ENCODE measurements at regions not wholly inside any gene's neighbourhood (a gene's known extent, or its start where the extent isn't known, plus 50 kb on each side); places are given as distances from the start of the nearest gene placed in this dataset.
"Not testable (repeated sequence)": the region's sequence is repeated elsewhere in the genome, so short reads cannot be mapped to it uniquely, and the experiment has no call there.

- H3K9me3 ChIP-seq (ENCODE audit: insufficient read depth, low read depth, low read length): peaks cover 7% of the 10 kb centered on the region; the same call in 1 of the 2 replicates
- H3K9ac ChIP-seq (ENCODE audit: low read depth, low read length): no peak overlapping the region
- no peaks in the 10 kb centered on the region for H3K27me3 ChIP-seq (ENCODE audit: insufficient read depth, low read length)
- H3K27ac ChIP-seq (ENCODE audit: low read length): no peak overlapping the region
- H3K36me3 ChIP-seq (ENCODE audit: insufficient read depth, low read depth, low read length): no peaks in the 10 kb centered on the region
- H3K4me1 ChIP-seq (ENCODE audit: insufficient read depth, low read length): no peaks in the 10 kb centered on the region
- H3K4me3 ChIP-seq (ENCODE audit: low read length): no peak overlapping the region
These were observed 184.9 kb upstream of the GNAI1 start for GRCh38 chr7:79949778-79950177.

GRCh38 chr7:79936281-79936983, 198.2 kb upstream of the GNAI1 start:
- Histone ChIP-seq H3K27me3 (ENCODE audit: insufficient read depth, low read length) (no peaks in the 10 kb centered on the region), H3K4me1 (ENCODE audit: insufficient read depth, low read length) (no peaks in the 10 kb centered on the region), H3K9ac (ENCODE audit: low read depth, low read length) (no peak overlapping the region), H3K27ac (ENCODE audit: low read length) (no peak overlapping the region), H3K9me3 (ENCODE audit: insufficient read depth, low read depth, low read length) (no peaks in the 10 kb centered on the region), H3K36me3 (ENCODE audit: insufficient read depth, low read depth, low read length) (no peaks in the 10 kb centered on the region), H3K4me3 (ENCODE audit: low read length) (no peak overlapping the region)

- Histone ChIP-seq H3K27me3 (ENCODE audit: insufficient read depth, low read length) (no peaks in the 10 kb centered on the region), H3K4me3 (ENCODE audit: low read length) (no peak overlapping the region), H3K9ac (ENCODE audit: low read depth, low read length) (no peak overlapping the region), H3K4me1 (ENCODE audit: insufficient read depth, low read length) (no peaks in the 10 kb centered on the region), H3K36me3 (ENCODE audit: insufficient read depth, low read depth, low read length) (no peaks in the 10 kb centered on the region), H3K27ac (ENCODE audit: low read length) (no peak overlapping the region), H3K9me3 (ENCODE audit: insufficient read depth, low read depth, low read length) (no peaks in the 10 kb centered on the region)
These were observed 199.9 kb upstream of the GNAI1 start for GRCh38 chr7:79934727-79935126.

GRCh38 chr7:79933144-79933543, 201.5 kb upstream of the GNAI1 start:
- Histone ChIP-seq H3K27me3 (ENCODE audit: insufficient read depth, low read length) (no peaks in the 10 kb centered on the region), H3K9me3 (ENCODE audit: insufficient read depth, low read depth, low read length) (no peaks in the 10 kb centered on the region), H3K4me3 (ENCODE audit: low read length) (no peak overlapping the region), H3K27ac (ENCODE audit: low read length) (no peak overlapping the region), H3K9ac (ENCODE audit: low read depth, low read length) (no peak overlapping the region), H3K36me3 (ENCODE audit: insufficient read depth, low read depth, low read length) (no peaks in the 10 kb centered on the region), H3K4me1 (ENCODE audit: insufficient read depth, low read length) (no peaks in the 10 kb centered on the region)

GRCh38 chr7:79930604-79931003, 204.0 kb upstream of the GNAI1 start:
- H3K4me3 ChIP-seq (ENCODE audit: low read length): no peak overlapping the region
- H3K36me3 ChIP-seq (ENCODE audit: insufficient read depth, low read depth, low read length): no peaks in the 10 kb centered on the region
- H3K9me3 ChIP-seq (ENCODE audit: insufficient read depth, low read depth, low read length): no peaks in the 10 kb centered on the region
- no peak overlapping the region for H3K9ac ChIP-seq (ENCODE audit: low read depth, low read length)
- H3K4me1 ChIP-seq (ENCODE audit: insufficient read depth, low read length): no peaks in the 10 kb centered on the region
- H3K27me3 ChIP-seq (ENCODE audit: insufficient read depth, low read length): no peaks in the 10 kb centered on the region
- H3K27ac ChIP-seq (ENCODE audit: low read length): no peak overlapping the region

- Histone ChIP-seq H3K27ac (ENCODE audit: low read length) (no peak overlapping the region), H3K36me3 (ENCODE audit: insufficient read depth, low read depth, low read length) (no peaks in the 10 kb centered on the region), H3K9me3 (ENCODE audit: insufficient read depth, low read depth, low read length) (no peaks in the 10 kb centered on the region), H3K4me3 (ENCODE audit: low read length) (no peak overlapping the region), H3K4me1 (ENCODE audit: insufficient read depth, low read length) (no peaks in the 10 kb centered on the region), H3K9ac (ENCODE audit: low read depth, low read length) (no peak overlapping the region), H3K27me3 (ENCODE audit: insufficient read depth, low read length) (no peaks in the 10 kb centered on the region)
These were observed 207.5 kb upstream of the GNAI1 start for GRCh38 chr7:79927116-79927515.

- Histone ChIP-seq H3K9ac (ENCODE audit: low read depth, low read length) (no peak overlapping the region), H3K27ac (ENCODE audit: low read length) (no peak overlapping the region), H3K27me3 (ENCODE audit: insufficient read depth, low read length) (no peaks in the 10 kb centered on the region), H3K36me3 (ENCODE audit: insufficient read depth, low read depth, low read length) (no peaks in the 10 kb centered on the region), H3K4me3 (ENCODE audit: low read length) (no peak overlapping the region), H3K9me3 (ENCODE audit: insufficient read depth, low read depth, low read length) (no peaks in the 10 kb centered on the region), H3K4me1 (ENCODE audit: insufficient read depth, low read length) (no peaks in the 10 kb centered on the region)
These were observed 210.7 kb upstream of the GNAI1 start for GRCh38 chr7:79923953-79924352.

GRCh38 chr7:79922894-79923293, 211.7 kb upstream of the GNAI1 start:
- Histone ChIP-seq H3K4me1 (ENCODE audit: insufficient read depth, low read length) (no peaks in the 10 kb centered on the region), H3K9ac (ENCODE audit: low read depth, low read length) (no peak overlapping the region), H3K27me3 (ENCODE audit: insufficient read depth, low read length) (no peaks in the 10 kb centered on the region), H3K9me3 (ENCODE audit: insufficient read depth, low read depth, low read length) (no peaks in the 10 kb centered on the region), H3K4me3 (ENCODE audit: low read length) (no peak overlapping the region), H3K27ac (ENCODE audit: low read length) (no peak overlapping the region), H3K36me3 (ENCODE audit: insufficient read depth, low read depth, low read length) (no peaks in the 10 kb centered on the region)

- H3K27me3 ChIP-seq (ENCODE audit: insufficient read depth, low read length): no peaks in the 10 kb centered on the region
- no peaks in the 10 kb centered on the region for H3K9me3 ChIP-seq (ENCODE audit: insufficient read depth, low read depth, low read length)
- no peak overlapping the region for H3K27ac ChIP-seq (ENCODE audit: low read length)
- H3K4me1 ChIP-seq (ENCODE audit: insufficient read depth, low read length): no peaks in the 10 kb centered on the region
- no peak overlapping the region for H3K9ac ChIP-seq (ENCODE audit: low read depth, low read length)
- H3K36me3 ChIP-seq (ENCODE audit: insufficient read depth, low read depth, low read length): no peaks in the 10 kb centered on the region
- no peak overlapping the region for H3K4me3 ChIP-seq (ENCODE audit: low read length)
These were observed 212.7 kb upstream of the GNAI1 start for GRCh38 chr7:79921976-79922375.

- not testable (repeated sequence) for H3K9ac ChIP-seq (ENCODE audit: low read depth, low read length); H3K27ac ChIP-seq (ENCODE audit: low read length); H3K4me3 ChIP-seq (ENCODE audit: low read length); H3K27me3 ChIP-seq (ENCODE audit: insufficient read depth, low read length); H3K4me1 ChIP-seq (ENCODE audit: insufficient read depth, low read length); H3K9me3 ChIP-seq (ENCODE audit: insufficient read depth, low read depth, low read length); H3K36me3 ChIP-seq (ENCODE audit: insufficient read depth, low read depth, low read length)
These were observed 216.0 kb upstream of the GNAI1 start for GRCh38 chr7:79918632-79919031.

GRCh38 chr7:79915346-79915745, 219.3 kb upstream of the GNAI1 start:
- H3K27ac ChIP-seq (ENCODE audit: low read length); H3K27me3 ChIP-seq (ENCODE audit: insufficient read depth, low read length); H3K9ac ChIP-seq (ENCODE audit: low read depth, low read length); H3K36me3 ChIP-seq (ENCODE audit: insufficient read depth, low read depth, low read length); H3K9me3 ChIP-seq (ENCODE audit: insufficient read depth, low read depth, low read length); H3K4me1 ChIP-seq (ENCODE audit: insufficient read depth, low read length); H3K4me3 ChIP-seq (ENCODE audit: low read length): not testable (repeated sequence)

- no peaks in the 10 kb centered on the region for H3K27me3 ChIP-seq (ENCODE audit: insufficient read depth, low read length)
- H3K36me3 ChIP-seq (ENCODE audit: insufficient read depth, low read depth, low read length): no peaks in the 10 kb centered on the region
- no peak overlapping the region for H3K9ac ChIP-seq (ENCODE audit: low read depth, low read length)
- H3K4me3 ChIP-seq (ENCODE audit: low read length): no peak overlapping the region
- H3K27ac ChIP-seq (ENCODE audit: low read length): no peak overlapping the region
- peaks cover 6% of the 10 kb centered on the region for H3K9me3 ChIP-seq (ENCODE audit: insufficient read depth, low read depth, low read length)
- H3K4me1 ChIP-seq (ENCODE audit: insufficient read depth, low read length): no peaks in the 10 kb centered on the region
These were observed 222.4 kb upstream of the GNAI1 start for GRCh38 chr7:79912213-79912633.
